ENCODE measurements at regions not wholly inside any gene's neighbourhood (a gene's known extent, or its start where the extent isn't known, plus 50 kb on each side); places are given as distances from the start of the nearest gene placed in this dataset.

- Histone ChIP-seq H3K4me3 (no peak overlapping the region), H3K27me3 (replicated peaks in 1 of 2; ENCODE audit: control insufficient read depth in 2 of 2, insufficient read depth in 2 of 2, low read length in 1 of 2) (no peaks in the 10 kb centered on the region), H4K20me1 (ENCODE audit: control insufficient read depth, insufficient read depth) (no peaks in the 10 kb centered on the region), H2AFZ (ENCODE audit: control insufficient read depth, low read depth, low read length) (no peak overlapping the region), H3K79me2 (ENCODE audit: control insufficient read depth, insufficient read depth, low read length) (no peaks in the 10 kb centered on the region), H3K4me1 (ENCODE audit: control insufficient read depth, insufficient read depth, low read length) (no peaks in the 10 kb centered on the region), H3K36me3 (ENCODE audit: control insufficient read depth in 2 of 2, insufficient read depth in 2 of 2, low read length in 1 of 2) (no peaks in the 10 kb centered on the region), H3K9me3 (replicated peaks; ENCODE audit: control insufficient read depth, insufficient read depth, low read length) (no peaks in the 10 kb centered on the region), H3K9ac (ENCODE audit: control insufficient read depth, insufficient read depth, low read length) (no peak overlapping the region), H3K4me2 (ENCODE audit: control insufficient read depth, insufficient read depth) (no peak overlapping the region), H3K27ac (ENCODE audit: control insufficient read depth, insufficient read depth) (no peak overlapping the region)
- BruUV-seq (replicated peaks): no TSS peak
- in situ Hi-C loops (cut with MboI) (no loop called here), intact Hi-C loops (cut with micrococcal nuclease; ENCODE audit: unreplicated experiment) (no loop called here)
- TF ChIP-seq HDAC2 (IDR thresholded peaks at IDR 0.05): no peak
- TF ChIP-seq SIN3A (IDR thresholded peaks at IDR 0.05; ENCODE audit: low read depth, low read length): no peak
- no peak for TF ChIP-seq ATF2 (IDR thresholded peaks at IDR 0.05; ENCODE audit: low read length)
- TF ChIP-seq ZNF24 (IDR thresholded peaks at IDR 0.05): no peak
- TF ChIP-seq CTCF (IDR thresholded peaks at IDR 0.05 in 2 of 3, conservative IDR thresholded peaks at IDR 0.05 in 1 of 3; ENCODE audit: control insufficient read depth in 2 of 3, extremely low read depth in 1 of 3, insufficient read depth in 1 of 3, low read depth in 3 of 3, low read length in 3 of 3): no peak
- no peak for TF ChIP-seq IKZF2 (IDR thresholded peaks at IDR 0.05)
- no peak for TF ChIP-seq SPI1 (IDR thresholded peaks at IDR 0.05; ENCODE audit: borderline replicate concordance, insufficient read depth, low read depth, low read length)
- no peak for TF ChIP-seq SMAD1 (IDR thresholded peaks at IDR 0.05; ENCODE audit: low read depth, partially characterized antibody)
- TF ChIP-seq BHLHE40 (IDR thresholded peaks at IDR 0.05; ENCODE audit: borderline replicate concordance in 1 of 2, low read depth in 2 of 2, low read length in 1 of 2): no peak
- TF ChIP-seq POLR2AphosphoS2 (IDR thresholded peaks at IDR 0.05; ENCODE audit: low read depth, low read length): no peak
- TF ChIP-seq KLF5 (IDR thresholded peaks at IDR 0.05; ENCODE audit: partially characterized antibody): no peak
- TF ChIP-seq MTA2 (IDR thresholded peaks at IDR 0.05; ENCODE audit: low read depth): no peak
- no peak for TF ChIP-seq E4F1 (IDR thresholded peaks at IDR 0.05; ENCODE audit: borderline replicate concordance, partially characterized antibody)
- no peak for TF ChIP-seq SREBF2 (IDR thresholded peaks at IDR 0.05; ENCODE audit: low read length)
- TF ChIP-seq RAD21 (IDR thresholded peaks at IDR 0.05; ENCODE audit: insufficient read depth, low read depth, low read length): no peak
- TF ChIP-seq SREBF1 (IDR thresholded peaks at IDR 0.05; ENCODE audit: low read length): no peak
- ChIA-PET CTCF (no interaction called here), SMC1A (ENCODE audit: uncharacterized antibody, unreplicated experiment) (no interaction called here), POLR2A (no interaction called here), RAD21 (ENCODE audit: unreplicated experiment) (no interaction called here)
- WGBS (ENCODE audit: insufficient coverage, insufficient replicate concordance, low lambda C conversion rate, missing lambda C conversion rate): 71% methylated on average over 1 of the region's 1 CpG
- FAIRE-seq: no peak
- DNase-seq (ENCODE audit: low read depth, low spot score): no peak
- ATAC-seq: no peak
These were observed 71.5 kb upstream of the ELL2 start for GRCh38 chr5:96033116-96033515.
